DOHH2 (cell line): ENCODE measurements at regions not wholly inside any gene's neighbourhood (a gene's known extent, or its start where the extent isn't known, plus 50 kb on each side); places are given as distances from the start of the nearest gene placed in this dataset.

ENCODE experiments used
- H3F3A ChIP-seq: fragments of 200-600 bp; sonication (generic), shearing (Covaris generic); 2 replicates; pipeline ENCODE4 v1.6.0; 2016; ENCODE audit warnings: antibody characterized with exemption, mild to moderate bottlenecking; ENCODE audit not compliant: control insufficient read depth, insufficient read depth
- H3K27ac ChIP-seq: fragments of 200-600 bp; sonication (generic); 2 replicates; pipeline ENCODE4 v1.5.1; 2014; ENCODE audit warnings: low read depth, mild to moderate bottlenecking, low read length, moderate library complexity
- H3K27me3 ChIP-seq: fragments of 200-600 bp; sonication (generic); 2 replicates; pipeline ENCODE4 v1.6.1; 2014; ENCODE audit warnings: mild to moderate bottlenecking, low read length, mixed read lengths; ENCODE audit not compliant: control insufficient read depth
- H3K36me3 ChIP-seq: fragments of 200-600 bp; sonication (generic); 2 replicates; pipeline ENCODE4 v1.6.1; 2014; ENCODE audit warnings: mild to moderate bottlenecking, low read length, moderate library complexity, mixed read lengths; ENCODE audit not compliant: control insufficient read depth
- H3K4me1 ChIP-seq: fragments of 200-600 bp; sonication (generic); 2 replicates; pipeline ENCODE4 v1.6.1; 2014; ENCODE audit warnings: mild to moderate bottlenecking, low read length, mixed read lengths; ENCODE audit not compliant: control insufficient read depth
- H3K4me2 ChIP-seq: fragments of 200-600 bp; sonication (generic); 2 replicates; pipeline ENCODE4 v1.6.0; 2014; ENCODE audit warnings: mild to moderate bottlenecking, low read length, moderate library complexity
- H3K4me3 ChIP-seq: fragments of 200-600 bp; sonication (generic); 2 replicates; pipeline ENCODE4 v1.5.1; 2014; ENCODE audit warnings: mild to moderate bottlenecking, low read length, mixed read lengths
- H3K79me2 ChIP-seq: fragments of 200-600 bp; sonication (generic); 2 replicates; pipeline ENCODE4 v1.6.1; 2014; ENCODE audit warnings: mild to moderate bottlenecking, low read length, mixed read lengths; ENCODE audit not compliant: control insufficient read depth
- H3K9me2 ChIP-seq: fragments of 200-600 bp; sonication (generic); replicated peaks from 2 replicates; pipeline ENCODE4 v1.6.1; 2014; ENCODE audit warnings: mild to moderate bottlenecking, low read length, mixed read lengths; ENCODE audit not compliant: control insufficient read depth
- H3K9me3 ChIP-seq: fragments of 200-600 bp; sonication (generic); 2 replicates; pipeline ENCODE4 v1.6.1; 2014; ENCODE audit warnings: antibody characterized with exemption, low read length, mixed read lengths; ENCODE audit not compliant: control insufficient read depth, insufficient read depth
- H4K20me1 ChIP-seq: fragments of 200-600 bp; sonication (generic); 2 replicates; pipeline ENCODE4 v1.6.0; 2014; ENCODE audit warnings: low read depth, mild to moderate bottlenecking, antibody characterized with exemption, low read length, moderate library complexity; ENCODE audit not compliant: control insufficient read depth, insufficient read depth
- CTCF ChIP-seq: fragments of 200-600 bp; sonication (generic); IDR thresholded peaks from one replicate; pipeline ENCODE4 v1.5.1; 2014; ENCODE audit warnings: antibody characterized with exemption, mild to moderate bottlenecking, low read depth, low read length; ENCODE audit not compliant: poor library complexity, severe bottlenecking
- EZH2phosphoT487 ChIP-seq: fragments of 200-600 bp; sonication (generic); IDR thresholded peaks from 2 replicates; pipeline ENCODE4 v1.6.1; 2017; ENCODE audit warnings: borderline replicate concordance, mild to moderate bottlenecking, antibody characterized with exemption, low read length, moderate library complexity, mixed read lengths

GRCh38 chr5:168055961-168056360 lies 235.5 kb upstream of the WWC1 start:
- no peaks in the 10 kb centered on the region for H3K36me3 ChIP-seq
- no peaks in the 10 kb centered on the region for H3K79me2 ChIP-seq
- H4K20me1 ChIP-seq: no peaks in the 10 kb centered on the region
- no peak overlapping the region for H3K4me2 ChIP-seq
- H3K27ac ChIP-seq: no peak overlapping the region
- H3K4me3 ChIP-seq: no peak overlapping the region
- no peaks in the 10 kb centered on the region for H3K4me1 ChIP-seq
- H3K9me3 ChIP-seq: peaks cover 6% of the 10 kb centered on the region; the same call in 1 of the 2 replicates
- no peaks in the 10 kb centered on the region for H3K9me2 ChIP-seq
- no peaks in the 10 kb centered on the region for H3K27me3 ChIP-seq
- no peaks in the 10 kb centered on the region for H3F3A ChIP-seq
- TF ChIP-seq CTCF (no peak), EZH2phosphoT487 (no peak)

GRCh38 chr5:168056499-168057182 lies 234.8 kb upstream of the WWC1 start:
- Histone ChIP-seq H3K79me2 (no peaks in the 10 kb centered on the region), H3K4me1 (no peaks in the 10 kb centered on the region), H4K20me1 (no peaks in the 10 kb centered on the region), H3F3A (no peaks in the 10 kb centered on the region), H3K9me2 (no peaks in the 10 kb centered on the region), H3K4me2 (no peak overlapping the region), H3K27me3 (no peaks in the 10 kb centered on the region), H3K36me3 (no peaks in the 10 kb centered on the region), H3K9me3 (peaks cover 6% of the 10 kb centered on the region; the same call in 1 of the 2 replicates), H3K27ac (no peak overlapping the region), H3K4me3 (no peak overlapping the region)
- TF ChIP-seq EZH2phosphoT487 (no peak), CTCF (no peak)

GRCh38 chr5:168057905-168058304 lies 233.5 kb upstream of the WWC1 start:
- no peak overlapping the region for H3K4me2 ChIP-seq
- no peaks in the 10 kb centered on the region for H3K9me2 ChIP-seq
- H3K4me1 ChIP-seq: no peaks in the 10 kb centered on the region
- no peak for TF ChIP-seq EZH2phosphoT487
- no peak for TF ChIP-seq CTCF
- H3K27me3 ChIP-seq: no peaks in the 10 kb centered on the region
- no peak overlapping the region for H3K27ac ChIP-seq
- no peaks in the 10 kb centered on the region for H4K20me1 ChIP-seq
- no peaks in the 10 kb centered on the region for H3K36me3 ChIP-seq
- H3K79me2 ChIP-seq: no peaks in the 10 kb centered on the region
- H3K9me3 ChIP-seq: peaks cover 6% of the 10 kb centered on the region; the same call in 1 of the 2 replicates
- H3K4me3 ChIP-seq: no peak overlapping the region
- H3F3A ChIP-seq: no peaks in the 10 kb centered on the region
